Breast epithelium (tissue), 3 donors: ENCODE measurements at regions not wholly inside any gene's neighbourhood (a gene's known extent, or its start where the extent isn't known, plus 50 kb on each side); places are given as distances from the start of the nearest gene placed in this dataset.

Experiments
- POLR2A ChIP-seq: fragments of 450-650 bp; IDR thresholded peaks from one replicate; pipeline ENCODE4 v1.6.1; 2016; ENCODE audit warnings: antibody characterized with exemption, mild to moderate bottlenecking, moderate library complexity
- POLR2AphosphoS5 ChIP-seq, 3 donors: sonication (generic); formaldehyde crosslinking; IDR thresholded peaks; one replicate each; pipeline ENCODE4 v1.6.1; 2017; ENCODE audit warnings: antibody characterized with exemption in 3 of 3
- TF ChIP-seq, protein P1 (sequence below), 3 donors: fragments of 450-650 bp; IDR thresholded peaks; one replicate each; pipeline ENCODE4 v1.5.1; 2016 to 2017; ENCODE audit warnings: antibody characterized with exemption in 3 of 3, mild to moderate bottlenecking in 3 of 3, moderate library complexity in 3 of 3

DNA sequence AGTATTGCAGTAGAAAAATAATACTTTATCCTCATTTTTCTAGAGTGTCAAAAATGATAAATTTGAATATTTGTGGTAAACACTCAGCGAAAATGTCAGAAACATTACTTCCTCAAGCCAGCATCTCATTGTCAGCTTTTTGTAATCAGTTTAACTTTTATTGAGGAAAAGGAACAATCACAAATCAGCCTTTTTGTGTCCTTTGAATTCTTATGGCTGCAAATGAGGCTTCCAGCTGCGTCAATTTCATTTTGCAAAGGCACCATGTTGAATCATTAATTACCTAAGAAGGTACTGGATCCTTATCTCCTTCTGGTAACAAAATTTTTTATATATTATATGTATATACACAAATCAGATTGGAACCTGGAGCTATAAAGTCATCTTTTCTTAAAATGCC, 442.6 kb upstream of the CPEB2 start:
- TF ChIP-seq, protein P1, sequence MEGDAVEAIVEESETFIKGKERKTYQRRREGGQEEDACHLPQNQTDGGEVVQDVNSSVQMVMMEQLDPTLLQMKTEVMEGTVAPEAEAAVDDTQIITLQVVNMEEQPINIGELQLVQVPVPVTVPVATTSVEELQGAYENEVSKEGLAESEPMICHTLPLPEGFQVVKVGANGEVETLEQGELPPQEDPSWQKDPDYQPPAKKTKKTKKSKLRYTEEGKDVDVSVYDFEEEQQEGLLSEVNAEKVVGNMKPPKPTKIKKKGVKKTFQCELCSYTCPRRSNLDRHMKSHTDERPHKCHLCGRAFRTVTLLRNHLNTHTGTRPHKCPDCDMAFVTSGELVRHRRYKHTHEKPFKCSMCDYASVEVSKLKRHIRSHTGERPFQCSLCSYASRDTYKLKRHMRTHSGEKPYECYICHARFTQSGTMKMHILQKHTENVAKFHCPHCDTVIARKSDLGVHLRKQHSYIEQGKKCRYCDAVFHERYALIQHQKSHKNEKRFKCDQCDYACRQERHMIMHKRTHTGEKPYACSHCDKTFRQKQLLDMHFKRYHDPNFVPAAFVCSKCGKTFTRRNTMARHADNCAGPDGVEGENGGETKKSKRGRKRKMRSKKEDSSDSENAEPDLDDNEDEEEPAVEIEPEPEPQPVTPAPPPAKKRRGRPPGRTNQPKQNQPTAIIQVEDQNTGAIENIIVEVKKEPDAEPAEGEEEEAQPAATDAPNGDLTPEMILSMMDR (IDR thresholded peaks at IDR 0.05), result no peak
- no peak for TF ChIP-seq POLR2A
- TF ChIP-seq POLR2AphosphoS5 (IDR thresholded peaks at IDR 0.05), result no peak
